Caki2 (cell line): ENCODE measurements at regions not wholly inside any gene's neighbourhood (a gene's known extent, or its start where the extent isn't known, plus 50 kb on each side); places are given as distances from the start of the nearest gene placed in this dataset.

Experiments
- DNase-seq: peaks from one replicate; pipeline ENCODE4 v3.0.0-alpha.2; 2015; ENCODE audit warnings: low read depth
- in situ Hi-C: cut with HindIII; loops from 2 replicates; pipeline ENCODE4 v1.10.0; 2016; ENCODE audit warnings: low sequenced_read_pairs, low pct_unique_long_range_greater_than_20kb, mixed read lengths

GRCh38 chr13:102993348-102993747 is 72.9 kb downstream of the SLC10A2 start:
- in situ Hi-C loops, result no loop called here
- DNase-seq, result no peak

DNA sequence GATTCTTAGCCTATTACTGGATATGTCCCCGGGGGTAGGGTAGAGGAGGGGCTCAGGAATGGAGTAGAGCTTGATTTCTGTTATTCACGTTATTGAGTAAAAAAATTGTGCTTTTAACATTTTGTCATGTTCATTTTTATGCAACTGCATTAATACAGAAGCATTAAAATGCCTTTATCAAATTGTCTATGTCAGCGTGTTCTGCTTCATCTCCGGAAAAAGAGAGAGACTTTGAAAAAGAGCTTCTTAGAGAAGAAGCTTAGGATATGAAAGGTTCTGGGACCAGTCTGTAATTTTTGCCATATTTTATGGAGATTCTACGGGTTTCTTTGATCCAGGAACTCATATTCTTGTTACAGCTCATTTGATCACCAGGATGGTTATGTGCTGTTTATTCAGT is 82.0 kb downstream of the SLC10A2 start:
- no peak for DNase-seq
- in situ Hi-C loops, result no loop called here

- DNase-seq, result peak; percentile 23
Measured at GRCh38 chr13:102983496-102983895, 82.7 kb downstream of the SLC10A2 start.

DNA sequence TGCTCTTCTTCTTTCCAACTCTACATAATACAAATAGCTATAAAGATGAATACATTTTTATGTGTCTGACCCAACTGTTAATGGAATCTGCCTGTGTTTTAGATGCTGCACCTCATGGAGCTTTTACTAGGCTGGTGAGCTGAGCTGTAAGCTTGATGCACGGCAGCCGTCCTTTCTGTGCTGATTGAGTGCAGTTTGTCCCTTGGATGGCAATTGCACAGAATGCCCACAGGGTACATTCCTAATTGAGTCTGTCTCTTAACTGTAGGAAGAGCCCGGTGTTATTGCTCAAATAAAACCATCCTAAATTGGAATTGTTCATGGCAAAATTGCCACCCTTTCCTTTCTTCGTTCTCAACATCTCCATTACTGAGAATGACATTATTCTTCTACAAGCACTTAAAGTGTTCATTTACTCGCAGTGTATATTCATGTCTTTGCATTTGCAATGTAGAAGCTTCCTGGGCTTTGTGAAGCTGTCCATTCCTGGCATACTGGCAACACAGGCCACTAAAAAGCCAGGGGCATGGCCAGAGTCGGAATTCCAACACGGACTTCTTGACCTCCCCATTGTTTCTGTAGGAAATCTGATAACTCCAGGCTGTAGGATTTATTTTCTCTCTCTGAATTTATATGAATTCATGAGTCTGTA is 85.8 kb downstream of the SLC10A2 start:
- in situ Hi-C loops, result no loop called here
- no peak for DNase-seq

More at GRCh38 chr13:102983496-102983895, 82.7 kb downstream of the SLC10A2 start:
- in situ Hi-C loops, result no loop called here

DNA sequence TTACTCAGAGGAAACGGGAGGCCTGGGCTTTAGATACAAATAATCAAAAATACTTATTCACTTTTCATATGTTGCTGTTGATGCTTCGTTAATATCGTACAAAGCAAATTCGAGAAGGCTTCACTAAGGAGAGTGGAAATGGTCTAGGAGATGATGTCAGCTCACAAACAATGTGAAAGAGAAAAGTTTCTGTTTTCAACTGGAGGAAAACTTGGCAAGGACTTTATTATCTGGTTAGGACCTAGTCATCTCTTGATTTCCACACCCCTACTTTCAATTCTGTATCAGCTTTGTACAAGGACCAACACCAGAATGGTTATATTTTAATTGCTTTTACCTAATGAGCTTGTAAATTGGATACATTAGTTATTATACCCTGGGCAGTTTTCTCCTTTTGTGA is 88.0 kb downstream of the SLC10A2 start:
- in situ Hi-C loops, result no loop called here
- DNase-seq, result no peak

DNA sequence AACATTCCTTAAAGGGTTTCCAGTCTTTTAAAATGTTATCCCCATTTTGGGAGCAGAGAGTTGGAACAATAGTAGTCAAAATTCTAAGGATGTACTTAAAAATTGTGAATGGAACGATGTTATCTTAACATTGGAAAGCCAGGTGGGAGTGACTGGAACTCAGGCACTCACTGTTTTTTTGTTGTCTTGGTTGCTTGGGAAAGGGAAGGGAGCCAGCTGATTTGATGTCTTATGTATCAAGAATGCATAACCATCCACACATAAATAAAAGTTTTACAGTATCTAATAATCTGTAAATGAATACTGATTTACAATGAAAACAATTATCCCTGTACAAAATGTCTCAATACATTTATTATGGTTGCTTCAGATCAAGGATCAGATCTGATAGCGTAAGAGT is 88.7 kb downstream of the SLC10A2 start:
- in situ Hi-C loops, result no loop called here
- DNase-seq, result no peak

GRCh38 chr13:102974317-102975087 is 91.7 kb downstream of the SLC10A2 start:
- DNase-seq, result no peak
- in situ Hi-C loops, result no loop called here

DNA sequence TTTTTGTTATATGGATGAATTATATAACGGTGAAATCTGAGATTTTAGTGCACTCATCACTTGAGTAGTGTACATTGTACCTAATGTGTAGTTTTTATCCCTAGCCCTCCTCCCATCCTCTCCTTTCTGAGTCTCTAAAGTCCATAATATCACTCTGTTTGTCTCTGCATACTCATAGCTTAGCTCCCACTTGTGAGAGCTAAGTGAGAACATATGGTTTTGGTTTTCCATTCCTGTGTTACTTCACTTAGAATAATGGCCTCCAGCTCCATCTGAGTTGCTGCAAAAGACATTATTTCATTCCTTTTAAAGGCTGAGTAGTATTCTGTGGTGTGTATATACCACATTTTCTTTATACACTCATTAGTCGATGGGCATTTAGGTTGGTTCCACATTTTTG is 94.0 kb downstream of the SLC10A2 start:
- DNase-seq, result no peak

DNA sequence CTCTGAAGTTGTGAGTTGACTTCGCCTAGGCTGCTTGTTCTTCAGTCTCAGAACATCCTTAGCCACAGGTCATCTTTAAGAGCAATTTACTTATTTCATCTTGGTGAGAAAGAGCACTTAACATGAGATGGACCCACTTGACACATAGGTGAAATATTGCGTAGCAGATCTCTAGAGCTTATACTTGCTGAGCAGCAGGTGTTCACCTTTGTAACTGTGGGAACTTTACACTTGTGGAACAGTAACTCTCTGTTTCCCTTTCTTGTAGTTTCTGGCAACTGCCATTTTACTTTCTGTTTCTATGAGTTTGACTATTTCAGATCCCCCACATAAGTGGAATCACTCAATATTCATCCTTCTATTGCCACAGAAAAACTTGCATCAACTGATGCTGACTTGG is 95.7 kb downstream of the SLC10A2 start:
- in situ Hi-C loops, result no loop called here
- DNase-seq, result no peak

More for the DNA sequence above, 94.0 kb downstream of the SLC10A2 start:
- in situ Hi-C loops, result no loop called here

GRCh38 chr13:102968572-102969228 is 97.5 kb downstream of the SLC10A2 start:
- DNase-seq, result no peak
- in situ Hi-C loops, result no loop called here

GRCh38 chr13:102965802-102966201 is 100.4 kb downstream of the SLC10A2 start:
- DNase-seq, result no peak
- in situ Hi-C loops, result no loop called here

GRCh38 chr13:102962430-102962829 is 103.8 kb downstream of the SLC10A2 start:
- in situ Hi-C loops, result no loop called here

GRCh38 chr13:102960959-102961358 is 105.3 kb downstream of the SLC10A2 start:
- in situ Hi-C loops, result no loop called here
- DNase-seq, result no peak

More at GRCh38 chr13:102962430-102962829, 103.8 kb downstream of the SLC10A2 start:
- no peak for DNase-seq

DNA sequence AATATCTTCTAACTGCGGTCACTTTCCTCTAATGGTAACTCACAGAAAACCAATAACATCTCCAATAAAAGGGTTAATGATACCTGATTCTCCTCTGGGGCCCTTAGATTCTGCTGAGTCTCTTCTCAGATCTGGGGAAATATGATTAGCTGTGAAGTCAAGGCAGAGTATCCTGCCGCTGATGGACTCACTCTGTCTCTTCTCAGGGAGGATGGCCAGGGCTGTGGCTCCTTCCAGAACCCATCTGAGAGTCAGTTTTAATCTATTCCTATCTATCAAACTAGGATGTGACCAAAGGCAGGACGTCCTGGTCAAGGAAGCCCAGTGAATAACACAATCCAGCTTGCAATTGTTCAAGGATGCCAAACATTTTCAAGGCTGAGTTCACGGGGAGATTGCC is 109.8 kb downstream of the SLC10A2 start:
- DNase-seq, result no peak
- in situ Hi-C loops, result no loop called here

DNA sequence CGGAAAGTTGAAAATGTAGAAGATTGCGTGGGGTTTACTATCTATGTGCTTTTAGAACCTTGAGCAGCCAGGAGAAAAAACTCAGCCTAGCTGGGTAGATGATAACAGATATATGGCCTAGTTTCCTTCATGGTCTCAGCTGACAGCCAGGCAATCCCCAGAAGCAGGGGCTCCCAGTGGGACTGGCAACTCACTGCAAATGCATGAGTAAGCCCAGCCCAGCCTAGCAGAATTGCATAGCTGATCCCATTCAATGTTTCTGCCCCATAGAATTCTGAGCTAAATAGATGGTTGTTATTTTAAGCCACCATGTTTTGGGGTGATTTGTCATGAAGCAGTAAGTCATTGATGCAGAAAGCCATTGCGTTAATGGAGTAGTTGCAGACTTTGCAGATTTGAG is 108.5 kb downstream of the ERCC5 start:
- DNase-seq, result no peak
- in situ Hi-C loops, result no loop called here

DNA sequence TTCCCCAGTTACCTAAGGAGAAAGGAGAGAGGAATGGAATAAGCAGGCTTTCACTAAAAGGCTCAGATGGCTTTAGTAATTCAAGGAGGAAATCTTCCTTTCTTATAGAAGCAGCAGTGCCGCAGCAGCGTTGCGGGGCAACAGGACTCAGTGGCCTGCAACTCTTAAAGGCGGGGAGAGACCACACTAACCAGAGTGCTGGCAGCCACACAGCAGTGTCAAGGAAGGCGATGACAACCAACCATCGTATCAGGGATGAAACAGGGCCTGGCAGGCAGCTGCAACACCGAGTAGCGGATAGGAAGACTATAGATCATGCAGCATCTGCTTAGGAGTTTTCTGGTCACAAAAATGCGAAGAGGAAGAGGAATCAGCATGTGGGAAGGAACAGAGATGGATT is 106.0 kb downstream of the ERCC5 start:
- DNase-seq, result no peak
- in situ Hi-C loops, result no loop called here

DNA sequence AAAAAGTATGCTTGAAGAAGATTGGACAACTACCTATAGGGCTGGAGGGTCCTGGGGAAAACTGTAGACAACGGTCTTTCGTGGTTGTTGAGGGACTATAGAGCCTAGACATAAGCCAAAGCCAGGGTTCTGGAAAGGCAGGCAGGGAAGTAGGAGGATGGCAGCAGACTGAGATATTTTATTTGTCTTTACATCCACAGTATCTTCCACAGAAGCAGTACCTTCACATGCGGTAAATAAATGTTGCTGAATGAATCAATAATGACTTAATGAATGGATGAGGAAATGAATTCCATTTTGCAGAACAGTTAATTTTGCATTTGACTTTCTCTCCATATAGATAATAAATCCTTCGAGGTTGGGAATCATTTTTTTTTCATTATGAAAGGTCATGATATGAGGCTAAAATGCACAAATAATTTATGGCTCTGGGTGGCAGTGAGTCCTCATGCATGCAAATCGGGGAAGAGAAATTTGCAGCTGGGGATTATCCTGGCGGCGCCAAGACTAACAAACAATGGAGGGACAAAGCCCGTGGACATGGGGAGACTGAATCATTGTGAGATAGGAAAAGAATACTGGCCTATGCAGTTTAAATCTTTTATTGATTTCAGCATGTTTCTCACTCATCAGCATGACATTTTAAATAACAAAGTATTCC is 102.0 kb downstream of the ERCC5 start:
- in situ Hi-C loops, result no loop called here
- no peak for DNase-seq

GRCh38 chr13:102945886-102946285 is 100.1 kb downstream of the ERCC5 start:
- in situ Hi-C loops, result no loop called here
- no peak for DNase-seq

DNA sequence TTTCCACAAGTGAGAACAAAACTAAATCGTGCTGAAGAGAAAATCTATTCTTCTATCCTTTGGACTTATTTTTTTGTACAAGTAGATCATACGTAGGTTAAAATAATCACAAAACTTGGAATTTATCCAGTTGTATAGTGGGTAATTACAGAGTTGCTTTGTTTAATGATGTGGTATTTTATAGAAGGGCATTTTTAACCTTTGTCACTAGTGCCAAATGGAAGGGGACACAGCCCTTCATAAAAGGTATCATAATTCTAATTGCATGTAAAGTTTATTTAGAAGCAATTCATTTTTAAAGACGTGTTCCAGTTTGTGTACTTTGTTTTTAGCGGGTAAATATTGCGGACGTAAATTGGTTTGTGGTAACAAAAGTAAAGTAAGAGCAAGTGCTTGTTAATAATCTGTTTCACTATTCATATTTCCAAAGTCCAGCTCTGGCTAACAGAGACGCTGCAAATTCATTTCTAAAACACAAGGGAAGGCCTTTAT is 99.5 kb downstream of the ERCC5 start:
- in situ Hi-C loops, result no loop called here
- no peak for DNase-seq
